GM13977 (cell line): ENCODE measurements at regions not wholly inside any gene's neighbourhood (a gene's known extent, or its start where the extent isn't known, plus 50 kb on each side); places are given as distances from the start of the nearest gene placed in this dataset.
"Not testable (repeated sequence)": the region's sequence is repeated elsewhere in the genome, so short reads cannot be mapped to it uniquely, and the experiment has no call there.

ENCODE experiments used
- DNase-seq: peaks from one replicate; pipeline ENCODE4 v3.0.0; 2012; ENCODE audit warnings: low spot score
- CTCF ChIP-seq: IDR thresholded peaks from 2 replicates; pipeline ENCODE4 v1.5.1; 2012; ENCODE audit warnings: mild to moderate bottlenecking, control low read depth; ENCODE audit not compliant: insufficient read depth; ENCODE audit errors: extremely low read depth, missing control alignments
- in situ Hi-C: fragments of 300-500 bp; cut with MboI; formaldehyde crosslinking; loops from one replicate; pipeline ENCODE4 v1.12.0; 2022; ENCODE audit warnings: low sequenced_read_pairs, low pct_unique_long_range_greater_than_20kb, mixed read lengths, inconsistent platforms; ENCODE audit not compliant: unreplicated experiment

GRCh38 chr1:166693158-166693557, 146.1 kb upstream of the POGK start:
- no peak for DNase-seq
- no peak for TF ChIP-seq CTCF
- in situ Hi-C loops, result no loop called here

DNA sequence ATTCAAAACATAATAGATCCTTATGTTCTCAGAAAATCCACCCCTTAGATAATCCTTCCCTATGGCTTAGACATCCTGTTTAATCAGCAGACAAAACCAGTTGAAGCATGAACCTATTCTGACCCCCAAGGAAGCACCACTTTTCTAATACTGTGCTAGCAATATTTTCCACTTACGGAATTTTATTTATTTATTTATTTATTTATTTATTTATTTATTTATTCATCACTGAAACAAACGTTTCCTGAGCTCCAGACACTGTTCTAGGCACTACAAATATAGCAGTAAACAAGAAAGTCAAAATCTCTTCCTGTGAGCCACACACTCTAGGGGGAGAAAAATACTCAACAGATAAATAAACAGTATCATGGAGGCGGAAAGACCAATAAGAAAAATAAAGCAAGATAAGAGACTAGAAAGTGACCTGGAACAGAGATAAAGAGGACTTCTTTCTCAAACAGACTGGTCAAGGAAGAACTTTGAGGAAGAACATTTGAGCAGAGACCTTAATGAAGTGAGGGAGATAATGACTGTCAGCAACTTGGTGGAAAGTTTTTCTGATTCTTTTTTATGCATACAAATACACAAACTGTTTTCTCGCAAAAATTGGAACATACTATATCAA, 145.5 kb upstream of the POGK start:
- no peak for TF ChIP-seq CTCF
- in situ Hi-C loops, result no loop called here
- DNase-seq, result no peak

DNA sequence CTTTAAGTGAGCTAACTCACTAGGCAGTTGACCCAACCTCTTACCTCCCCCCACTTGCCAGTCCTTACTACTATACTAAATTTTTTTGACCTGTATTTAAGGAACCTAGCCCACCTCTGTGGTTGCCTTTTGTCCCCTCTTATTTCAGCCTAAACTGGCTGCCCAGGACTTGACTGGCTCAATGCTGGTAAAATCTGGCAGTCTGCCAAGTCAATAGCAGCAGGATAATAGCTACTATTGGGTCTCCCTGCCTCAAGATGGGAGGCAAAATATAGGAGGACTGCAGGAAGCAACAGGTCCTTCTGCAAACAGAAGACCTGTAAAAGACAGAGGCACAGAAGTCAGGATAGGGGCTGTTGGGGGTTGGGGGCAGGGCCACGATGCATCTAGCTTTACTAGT, 144.2 kb upstream of the POGK start:
- no peak for TF ChIP-seq CTCF
- in situ Hi-C loops, result no loop called here
- no peak for DNase-seq

DNA sequence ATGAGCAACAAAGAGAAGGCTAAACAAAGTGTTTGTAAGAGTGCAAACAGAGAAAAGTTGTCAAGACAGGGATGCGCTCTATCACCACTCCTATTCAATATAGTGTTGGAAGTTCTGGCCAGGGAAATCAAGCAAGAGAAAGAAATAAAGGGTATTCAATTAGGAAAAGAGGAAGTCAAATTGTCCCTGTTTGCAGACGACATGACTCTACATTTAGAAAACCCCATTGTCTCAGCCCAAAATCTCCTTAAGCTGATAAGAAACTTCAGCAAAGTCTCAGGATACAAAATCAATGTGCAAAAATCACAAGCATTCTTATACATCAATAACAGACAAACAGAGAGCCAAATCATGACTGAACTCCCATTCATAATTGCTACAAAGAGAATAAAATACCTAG, 143.4 kb upstream of the POGK start:
- in situ Hi-C loops, DNase-seq: not testable (repeated sequence)

- TF ChIP-seq CTCF, result no peak
- DNase-seq, result no peak
- in situ Hi-C loops, result no loop called here
Observed at GRCh38 chr1:166698771-166699170, 140.5 kb upstream of the POGK start.

DNA sequence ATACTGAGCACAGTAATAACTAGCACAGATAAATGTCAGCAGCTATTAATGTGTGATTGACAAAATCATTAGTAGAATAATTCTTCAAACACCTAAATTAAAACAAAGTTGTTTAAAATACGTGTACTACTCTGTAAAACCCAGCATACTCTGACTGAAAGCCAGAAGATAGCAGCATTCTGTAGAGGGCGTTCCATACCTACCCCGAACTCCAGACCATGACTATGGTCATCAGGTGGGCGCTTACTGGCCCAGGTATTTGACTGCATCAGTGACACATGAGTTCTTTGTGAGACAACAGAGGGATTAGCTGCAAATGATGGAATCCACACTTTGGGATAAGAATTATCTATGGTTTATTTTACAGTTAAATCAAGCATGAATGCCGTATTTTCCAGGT, 139.7 kb upstream of the POGK start:
- in situ Hi-C loops, result no loop called here

DNA sequence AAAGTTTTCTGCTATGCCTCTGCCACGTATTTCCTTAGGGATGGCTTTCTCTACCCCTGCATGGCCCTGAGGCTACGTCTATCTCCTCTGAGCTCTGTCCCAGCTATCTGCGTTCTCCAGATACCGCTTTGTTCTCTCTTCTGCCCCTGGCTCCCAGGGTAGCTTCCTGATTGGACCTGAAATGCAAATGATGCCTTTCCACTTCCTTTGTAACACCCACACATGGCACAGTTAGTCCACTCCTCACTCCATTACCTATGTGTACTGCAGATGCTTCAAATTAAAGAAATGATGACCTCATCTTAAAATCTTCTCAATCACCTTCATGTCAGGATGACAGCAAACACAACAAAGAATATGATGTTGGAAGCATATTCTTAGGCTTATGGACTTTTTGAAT, 138.6 kb upstream of the POGK start:
- in situ Hi-C loops, result no loop called here
- no peak for TF ChIP-seq CTCF
- DNase-seq, result no peak

More for the DNA sequence above, 139.7 kb upstream of the POGK start:
- DNase-seq, result no peak
- TF ChIP-seq CTCF, result no peak
